ENCODE measurements at regions not wholly inside any gene's neighbourhood (a gene's known extent, or its start where the extent isn't known, plus 50 kb on each side); places are given as distances from the start of the nearest gene placed in this dataset.

- no peak for FAIRE-seq
- RAD21 ChIA-PET (ENCODE audit: unreplicated experiment), result no interaction called here
Measured at GRCh38 chr13:59166174-59166573, 997.6 kb downstream of the DIAPH3 start.

More at GRCh38 chr13:59166174-59166573, 997.6 kb downstream of the DIAPH3 start:
- TF ChIP-seq ESRRA (IDR thresholded peaks at IDR 0.05; ENCODE audit: low read length) (no peak), JUNB (IDR thresholded peaks at IDR 0.05) (no peak), NFYB (IDR thresholded peaks at IDR 0.05; ENCODE audit: insufficient read depth, low read depth, low read length) (no peak), RB1 (IDR thresholded peaks at IDR 0.05; ENCODE audit: borderline replicate concordance) (no peak)
- TF ChIP-seq, protein P1, sequence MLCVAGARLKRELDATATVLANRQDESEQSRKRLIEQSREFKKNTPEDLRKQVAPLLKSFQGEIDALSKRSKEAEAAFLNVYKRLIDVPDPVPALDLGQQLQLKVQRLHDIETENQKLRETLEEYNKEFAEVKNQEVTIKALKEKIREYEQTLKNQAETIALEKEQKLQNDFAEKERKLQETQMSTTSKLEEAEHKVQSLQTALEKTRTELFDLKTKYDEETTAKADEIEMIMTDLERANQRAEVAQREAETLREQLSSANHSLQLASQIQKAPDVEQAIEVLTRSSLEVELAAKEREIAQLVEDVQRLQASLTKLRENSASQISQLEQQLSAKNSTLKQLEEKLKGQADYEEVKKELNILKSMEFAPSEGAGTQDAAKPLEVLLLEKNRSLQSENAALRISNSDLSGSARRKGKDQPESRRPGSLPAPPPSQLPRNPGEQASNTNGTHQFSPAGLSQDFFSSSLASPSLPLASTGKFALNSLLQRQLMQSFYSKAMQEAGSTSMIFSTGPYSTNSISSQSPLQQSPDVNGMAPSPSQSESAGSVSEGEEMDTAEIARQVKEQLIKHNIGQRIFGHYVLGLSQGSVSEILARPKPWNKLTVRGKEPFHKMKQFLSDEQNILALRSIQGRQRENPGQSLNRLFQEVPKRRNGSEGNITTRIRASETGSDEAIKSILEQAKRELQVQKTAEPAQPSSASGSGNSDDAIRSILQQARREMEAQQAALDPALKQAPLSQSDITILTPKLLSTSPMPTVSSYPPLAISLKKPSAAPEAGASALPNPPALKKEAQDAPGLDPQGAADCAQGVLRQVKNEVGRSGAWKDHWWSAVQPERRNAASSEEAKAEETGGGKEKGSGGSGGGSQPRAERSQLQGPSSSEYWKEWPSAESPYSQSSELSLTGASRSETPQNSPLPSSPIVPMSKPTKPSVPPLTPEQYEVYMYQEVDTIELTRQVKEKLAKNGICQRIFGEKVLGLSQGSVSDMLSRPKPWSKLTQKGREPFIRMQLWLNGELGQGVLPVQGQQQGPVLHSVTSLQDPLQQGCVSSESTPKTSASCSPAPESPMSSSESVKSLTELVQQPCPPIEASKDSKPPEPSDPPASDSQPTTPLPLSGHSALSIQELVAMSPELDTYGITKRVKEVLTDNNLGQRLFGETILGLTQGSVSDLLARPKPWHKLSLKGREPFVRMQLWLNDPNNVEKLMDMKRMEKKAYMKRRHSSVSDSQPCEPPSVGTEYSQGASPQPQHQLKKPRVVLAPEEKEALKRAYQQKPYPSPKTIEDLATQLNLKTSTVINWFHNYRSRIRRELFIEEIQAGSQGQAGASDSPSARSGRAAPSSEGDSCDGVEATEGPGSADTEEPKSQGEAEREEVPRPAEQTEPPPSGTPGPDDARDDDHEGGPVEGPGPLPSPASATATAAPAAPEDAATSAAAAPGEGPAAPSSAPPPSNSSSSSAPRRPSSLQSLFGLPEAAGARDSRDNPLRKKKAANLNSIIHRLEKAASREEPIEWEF (IDR thresholded peaks at IDR 0.05; ENCODE audit: insufficient replicate concordance, low read depth, low read length), result no peak
- ChIA-PET SMC1A (ENCODE audit: uncharacterized antibody, unreplicated experiment) (no interaction called here), CTCF (interaction anchor here (0.6 kb wide), 1 partner anchor 476 kb away, joined by 3 read pairs; no protein-coding TSS in a partner anchor), POLR2A (no interaction called here)
- no peaks in the 10 kb centered on the region for H3K4me1 ChIP-seq (ENCODE audit: control insufficient read depth, insufficient read depth, low read length)
- in situ Hi-C loops (cut with MboI) (no loop called here), intact Hi-C loops (cut with micrococcal nuclease; ENCODE audit: unreplicated experiment) (no loop called here)
- no peak overlapping the region for H3K9ac ChIP-seq (ENCODE audit: control insufficient read depth, insufficient read depth, low read length)
- H3K4me3 ChIP-seq, result no peak overlapping the region
- DNase-seq (ENCODE audit: low read depth, low spot score) (no peak), ATAC-seq (no peak)
- H2AFZ ChIP-seq (ENCODE audit: control insufficient read depth, low read depth, low read length), result no peak overlapping the region
- no peaks in the 10 kb centered on the region for H3K79me2 ChIP-seq (ENCODE audit: control insufficient read depth, insufficient read depth, low read length)
- no peaks in the 10 kb centered on the region for H3K9me3 ChIP-seq (replicated peaks; ENCODE audit: control insufficient read depth, insufficient read depth, low read length)
- no peaks in the 10 kb centered on the region for H3K27me3 ChIP-seq (replicated peaks in 1 of 2; ENCODE audit: control insufficient read depth in 2 of 2, insufficient read depth in 2 of 2, low read length in 1 of 2)
- H3K36me3 ChIP-seq (ENCODE audit: control insufficient read depth in 2 of 2, insufficient read depth in 2 of 2, low read length in 1 of 2), result no peaks in the 10 kb centered on the region
- no peak overlapping the region for H3K27ac ChIP-seq (ENCODE audit: control insufficient read depth, insufficient read depth)
- BruUV-seq (replicated peaks), result no TSS peak
- H3K4me2 ChIP-seq (ENCODE audit: control insufficient read depth, insufficient read depth), result no peak overlapping the region
- no peaks in the 10 kb centered on the region for H4K20me1 ChIP-seq (ENCODE audit: control insufficient read depth, insufficient read depth)
